PFSK-1 (cell line): ENCODE measurements at regions not wholly inside any gene's neighbourhood (a gene's known extent, or its start where the extent isn't known, plus 50 kb on each side); places are given as distances from the start of the nearest gene placed in this dataset.

Source experiments
- FOXP2 ChIP-seq: optimal IDR thresholded peaks from 2 replicates; pipeline ENCODE3; 2011; ENCODE audit warnings: borderline replicate concordance, control low read depth, inconsistent platforms; ENCODE audit not compliant: insufficient read depth; ENCODE audit errors: extremely low read length, extremely low read depth
- POLR2AphosphoS5 ChIP-seq: IDR thresholded peaks from 2 replicates; pipeline ENCODE4 v1.6.1; 2012; ENCODE audit warnings: low read depth, mild to moderate bottlenecking, control low read depth, low read length, moderate library complexity
- REST ChIP-seq, 2 experiments: IDR thresholded peaks; 2 replicates each; pipeline versions ENCODE4 v1.6.1 to v1.8.0; 2011 to 2012; ENCODE audit warnings: low read depth in 2 of 2, low read length in 2 of 2, control low read depth in 1 of 2, inconsistent platforms in 1 of 2, mild to moderate bottlenecking in 1 of 2, moderate library complexity in 1 of 2; ENCODE audit not compliant: insufficient read depth in 1 of 2
- SIN3A ChIP-seq: IDR thresholded peaks from 2 replicates; pipeline ENCODE4 v1.6.1; 2012; ENCODE audit warnings: mild to moderate bottlenecking, low read length, moderate library complexity, borderline replicate concordance; ENCODE audit not compliant: insufficient read depth
- TAF1 ChIP-seq: IDR thresholded peaks from 2 replicates; pipeline ENCODE4 v1.6.1; 2012; ENCODE audit warnings: low read length, control low read depth, borderline replicate concordance; ENCODE audit not compliant: insufficient read depth

GRCh38 chr4:182062936-182063335, 180.3 kb upstream of the TENM3 start:
- TF ChIP-seq FOXP2 (no peak), REST (IDR thresholded peaks at IDR 0.05; ENCODE audit: insufficient read depth in 1 of 2, low read depth in 2 of 2, low read length in 2 of 2) (no peak), TAF1 (no peak), SIN3A (no peak), POLR2AphosphoS5 (no peak)

DNA sequence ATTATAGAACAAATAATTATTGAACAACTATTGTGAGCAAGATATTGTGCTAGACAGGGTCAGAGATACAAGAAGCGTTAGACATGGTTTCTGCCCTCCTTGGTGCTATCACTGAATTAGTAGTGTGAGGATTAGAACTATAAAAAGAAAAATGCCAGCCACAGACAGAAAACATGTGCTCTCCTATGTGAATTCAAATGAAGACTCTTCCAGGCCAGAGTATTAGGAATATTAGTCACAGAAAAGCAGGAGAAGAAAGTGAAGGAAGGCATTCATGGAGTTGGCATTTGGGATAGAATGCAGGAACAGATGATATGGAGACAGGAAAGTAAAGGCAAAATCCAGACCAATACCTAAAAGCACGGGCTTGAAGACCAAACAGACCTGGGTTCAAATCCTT, 179.6 kb upstream of the TENM3 start:
- TF ChIP-seq REST (IDR thresholded peaks at IDR 0.05; ENCODE audit: insufficient read depth in 1 of 2, low read depth in 2 of 2, low read length in 2 of 2) (no peak), TAF1 (no peak), SIN3A (no peak), POLR2AphosphoS5 (no peak), FOXP2 (no peak)

GRCh38 chr4:182065255-182065654, 177.9 kb upstream of the TENM3 start:
- TF ChIP-seq SIN3A: no peak
- TF ChIP-seq FOXP2: no peak
- TF ChIP-seq TAF1: no peak
- no peak for TF ChIP-seq POLR2AphosphoS5
- no peak for TF ChIP-seq REST (IDR thresholded peaks at IDR 0.05; ENCODE audit: insufficient read depth in 1 of 2, low read depth in 2 of 2, low read length in 2 of 2)

DNA sequence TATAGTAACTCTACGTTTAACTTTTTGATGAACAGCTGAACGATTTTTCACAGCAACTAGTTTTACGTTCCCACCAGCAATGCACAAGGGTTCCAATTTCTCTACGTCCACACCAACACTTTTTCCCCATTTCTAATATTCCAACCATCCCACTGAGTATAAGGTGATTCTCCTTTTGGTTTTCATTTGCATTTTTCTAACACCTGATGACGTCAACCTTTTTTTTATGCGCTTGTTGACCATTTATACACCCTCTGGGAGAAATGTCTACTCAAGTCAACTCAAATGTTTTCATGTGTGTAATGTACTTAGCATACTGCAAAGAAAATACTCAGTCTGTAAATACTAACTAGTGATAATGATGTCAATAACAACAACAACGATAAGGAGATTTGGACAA, 177.2 kb upstream of the TENM3 start:
- no peak for TF ChIP-seq FOXP2

DNA sequence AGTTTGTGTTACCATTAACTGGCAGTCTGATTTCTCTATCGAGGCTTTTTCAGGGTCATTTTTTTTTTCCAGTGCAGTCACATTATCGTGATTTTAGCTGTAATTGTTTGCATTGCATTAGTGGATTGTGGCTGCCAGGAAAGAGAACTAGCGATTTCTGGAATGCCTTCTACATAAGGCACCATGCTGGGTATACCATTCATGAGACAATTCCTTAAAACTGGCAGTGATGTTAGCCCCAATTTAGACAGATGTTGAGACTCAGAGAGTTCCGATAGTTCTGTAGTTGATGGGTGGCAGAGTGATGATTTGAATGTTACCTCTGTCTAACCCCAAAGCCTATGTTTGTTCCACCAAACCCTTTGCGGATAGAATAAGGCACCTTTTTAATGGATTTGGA, 175.4 kb upstream of the TENM3 start:
- TF ChIP-seq REST (IDR thresholded peaks at IDR 0.05; ENCODE audit: insufficient read depth in 1 of 2, low read depth in 2 of 2, low read length in 2 of 2) (no peak), TAF1 (no peak)

DNA sequence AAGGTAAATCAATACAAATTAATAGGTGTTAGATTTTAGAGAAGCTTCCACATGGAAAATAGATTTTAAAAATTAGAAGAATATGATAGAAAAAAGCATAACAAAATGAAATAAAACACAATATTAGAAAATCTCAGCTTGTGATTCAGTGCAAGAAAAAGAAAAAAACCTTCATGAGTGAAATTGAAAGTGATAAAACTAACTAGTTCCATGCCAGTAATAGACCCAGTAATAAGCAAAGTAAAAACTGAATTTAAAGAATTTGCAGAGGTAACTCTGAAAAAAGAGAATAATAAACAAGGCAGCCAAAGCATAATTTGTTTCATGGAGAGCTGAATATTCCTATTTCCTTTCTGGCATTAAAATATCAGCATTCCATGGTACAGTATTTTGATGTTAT, 174.3 kb upstream of the TENM3 start:
- TF ChIP-seq FOXP2 (no peak), REST (IDR thresholded peaks at IDR 0.05; ENCODE audit: insufficient read depth in 1 of 2, low read depth in 2 of 2, low read length in 2 of 2) (no peak), POLR2AphosphoS5 (no peak), SIN3A (no peak), TAF1 (no peak)
